GM12878 (cell line): ENCODE measurements at regions not wholly inside any gene's neighbourhood (a gene's known extent, or its start where the extent isn't known, plus 50 kb on each side); places are given as distances from the start of the nearest gene placed in this dataset.

Source experiments
- ATAC-seq: fragments of 200-7000 bp; cut with Tn5 transposase; 3 replicates; pipeline ENCODE4 v1.9.1; 2020; ENCODE audit warnings: mild to moderate bottlenecking, moderate library complexity
- BruUV-seq: library from RNA; stranded (reverse); fragments of 400-500 nt; replicated peaks from 2 replicates; lab custom pipeline; 2021; lab: Mats Ljungman, UMichigan
- CTCF ChIA-PET: fragments of 300-600 bp; sonication (Branson Sonifier 250); formaldehyde crosslinking; extraction: SDS; loops from one replicate; lab custom pipeline; 2021; ENCODE audit warnings: inconsistent platforms; lab: Yijun Ruan, JAX
- POLR2A ChIA-PET: fragments of 350-600 bp; formaldehyde crosslinking; extraction: SDS; loops from one replicate; lab custom pipeline; 2021; ENCODE audit warnings: inconsistent platforms; lab: Charles Lee
- RAD21 ChIA-PET: fragments of 300-600 bp; sonication (Branson Sonifier 250); formaldehyde crosslinking; loops from one replicate; lab custom pipeline; 2023; ENCODE audit warnings: antibody characterized with exemption; ENCODE audit not compliant: unreplicated experiment; lab: Charles Lee
- SMC1A ChIA-PET: fragments of 300-600 bp; sonication (Branson Sonifier 250); formaldehyde crosslinking; loops from one replicate; lab custom pipeline; 2023; ENCODE audit not compliant: unreplicated experiment, uncharacterized antibody; lab: Charles Lee
- DNase-seq: peaks from one replicate; pipeline ENCODE4 v3.0.0-alpha.2; 2011; ENCODE audit warnings: low read depth, low spot score
- FAIRE-seq: peaks from 3 replicates; lab custom pipeline; 2011; peaks lifted over from hg19 to GRCh38; lab: Jason Lieb, UNC
- H2AFZ ChIP-seq: 2 replicates; pipeline ENCODE4 v1.6.0; 2011; ENCODE audit warnings: low read depth, low read length, control low read depth; ENCODE audit not compliant: control insufficient read depth
- H3K27ac ChIP-seq: 2 replicates; pipeline ENCODE4 v1.5.1; 2011; ENCODE audit warnings: control low read depth; ENCODE audit not compliant: control insufficient read depth, insufficient read depth
- H3K27me3 ChIP-seq, 2 experiments: replicated peaks in 1 of 2; 2 replicates each; pipeline versions ENCODE4 v1.6.0 to v1.6.1; 2011; ENCODE audit warnings: low read length in 1 of 2; ENCODE audit not compliant: control insufficient read depth in 2 of 2, insufficient read depth in 2 of 2
- H3K36me3 ChIP-seq, 2 experiments: 2 replicates each; pipeline ENCODE4 v1.5.1; 2011; ENCODE audit warnings: low read length in 1 of 2; ENCODE audit not compliant: control insufficient read depth in 2 of 2, insufficient read depth in 2 of 2
- H3K4me1 ChIP-seq: 2 replicates; pipeline ENCODE4 v1.6.1; 2011; ENCODE audit warnings: mild to moderate bottlenecking, low read length, moderate library complexity, mixed read lengths; ENCODE audit not compliant: control insufficient read depth, insufficient read depth
- H3K4me2 ChIP-seq: 2 replicates; pipeline ENCODE4 v1.6.0; 2011; ENCODE audit warnings: control low read depth; ENCODE audit not compliant: control insufficient read depth, insufficient read depth
- H3K4me3 ChIP-seq: fragments of 200-600 bp; sonication (generic); 2 replicates; pipeline ENCODE4 v1.5.1; 2016
- H3K79me2 ChIP-seq: 2 replicates; pipeline ENCODE4 v1.6.0; 2011; ENCODE audit warnings: low read length; ENCODE audit not compliant: control insufficient read depth, insufficient read depth
- H3K9ac ChIP-seq: 2 replicates; pipeline ENCODE4 v1.8.0; 2011; ENCODE audit warnings: low read length, control low read depth, mixed read lengths; ENCODE audit not compliant: control insufficient read depth, insufficient read depth
- H3K9me3 ChIP-seq: replicated peaks from 3 replicates; pipeline ENCODE4 v1.5.1; 2011; ENCODE audit warnings: mild to moderate bottlenecking, low read length; ENCODE audit not compliant: control insufficient read depth, insufficient read depth
- H4K20me1 ChIP-seq: 2 replicates; pipeline ENCODE4 v1.6.0; 2011; ENCODE audit not compliant: control insufficient read depth, insufficient read depth
- BCL11A ChIP-seq: IDR thresholded peaks from 2 replicates; pipeline ENCODE4 v1.6.1; 2011; ENCODE audit warnings: low read depth, low read length
- CBX5 ChIP-seq: sonication (generic); IDR thresholded peaks from 2 replicates; pipeline ENCODE4 v1.6.1; 2016; ENCODE audit warnings: low read depth, moderate library complexity, mild to moderate bottlenecking, inconsistent platforms
- EED ChIP-seq: sonication (generic); IDR thresholded peaks from 2 replicates; pipeline ENCODE4 v1.6.1; 2016; ENCODE audit warnings: antibody characterized with exemption, low read depth
- GABPA ChIP-seq: IDR thresholded peaks from 2 replicates; pipeline ENCODE4 v1.6.1; 2014; ENCODE audit warnings: antibody characterized with exemption, low read depth, mild to moderate bottlenecking, inconsistent platforms
- HDGF ChIP-seq: fragments of 450-650 bp; IDR thresholded peaks from 2 replicates; pipeline ENCODE4 v1.6.1; 2016; ENCODE audit warnings: antibody characterized with exemption
- JUND ChIP-seq: IDR thresholded peaks from 2 replicates; pipeline ENCODE4 v1.6.1; 2012; ENCODE audit warnings: low read depth, mild to moderate bottlenecking, low read length, improper control_type of control experiment, moderate library complexity
- NBN ChIP-seq: fragments of 450-650 bp; IDR thresholded peaks from 2 replicates; pipeline ENCODE4 v1.6.1; 2016
- NFIC ChIP-seq: IDR thresholded peaks from 2 replicates; pipeline ENCODE4 v1.6.1; 2012; ENCODE audit warnings: low read depth, mild to moderate bottlenecking, inconsistent platforms, low read length, moderate library complexity
- NFXL1 ChIP-seq: fragments of 450-650 bp; IDR thresholded peaks from 2 replicates; pipeline ENCODE4 v1.6.1; 2017; ENCODE audit warnings: antibody characterized with exemption, mild to moderate bottlenecking, borderline replicate concordance
- NFYA ChIP-seq: IDR thresholded peaks from 2 replicates; pipeline ENCODE4 v1.6.1; 2011; ENCODE audit warnings: low read depth, mild to moderate bottlenecking, low read length, improper control_type of control experiment, borderline replicate concordance
- PML ChIP-seq: IDR thresholded peaks from 2 replicates; pipeline ENCODE4 v1.6.1; 2012; ENCODE audit warnings: low read length, inconsistent platforms
- RFX5 ChIP-seq: IDR thresholded peaks from 2 replicates; pipeline ENCODE4 v1.6.1; 2011; ENCODE audit warnings: low read depth, low read length, improper control_type of control experiment
- SMAD5 ChIP-seq: IDR thresholded peaks from 2 replicates; pipeline ENCODE4 v1.6.1; 2016; ENCODE audit warnings: antibody characterized with exemption, low read depth
- SMARCA5 ChIP-seq: fragments of 450-650 bp; IDR thresholded peaks from 2 replicates; pipeline ENCODE4 v1.6.1; 2017; ENCODE audit warnings: mild to moderate bottlenecking
- STAT1 ChIP-seq: fragments of 450-650 bp; conservative IDR thresholded peaks from 2 replicates; pipeline ENCODE4 v1.6.1; 2014; ENCODE audit warnings: antibody characterized with exemption, mild to moderate bottlenecking
- TCF7 ChIP-seq: IDR thresholded peaks from 2 replicates; pipeline ENCODE4 v1.6.1; 2014; ENCODE audit warnings: antibody characterized with exemption, borderline replicate concordance
- WRNIP1 ChIP-seq: IDR thresholded peaks from 2 replicates; pipeline ENCODE4 v1.6.1; 2011; ENCODE audit warnings: low read depth, low read length, improper control_type of control experiment, borderline replicate concordance
- YY1 ChIP-seq: IDR thresholded peaks from 2 replicates; pipeline ENCODE4 v1.6.1; 2011; ENCODE audit warnings: low read depth, mild to moderate bottlenecking, low read length
- ZNF384 ChIP-seq: IDR thresholded peaks from 2 replicates; pipeline ENCODE4 v1.6.1; 2012; ENCODE audit warnings: low read depth, mild to moderate bottlenecking, low read length, improper control_type of control experiment, borderline replicate concordance
- WGBS: methylation state at CpG from one replicate; pipeline ENCODE4 v1.1.6; 2016; ENCODE audit warnings: low lambda C conversion rate; ENCODE audit not compliant: insufficient replicate concordance, insufficient coverage; ENCODE audit errors: missing lambda C conversion rate; 5-methylcytosine and 5-hydroxymethylcytosine counted together
- in situ Hi-C: fragments of 300-500 bp; cut with MboI; formaldehyde crosslinking; loops from 9 replicates; pipeline ENCODE4 v1.14.3; 2018; ENCODE audit warnings: mixed read lengths
- intact Hi-C: fragments of 100-400 bp; cut with micrococcal nuclease; formaldehyde crosslinking; loops from one replicate; pipeline ENCODE4 v1.14.2; 2022; ENCODE audit not compliant: unreplicated experiment
- TF ChIP-seq, protein P1 (sequence below): fragments of 450-650 bp; IDR thresholded peaks from 2 replicates; pipeline ENCODE4 v1.6.1; 2017; ENCODE audit warnings: mild to moderate bottlenecking, moderate library complexity

- Histone ChIP-seq H3K36me3 (no peaks in the 10 kb centered on the region), H3K27ac (no peak overlapping the region), H3K4me1 (no peaks in the 10 kb centered on the region), H3K9me3 (no peaks in the 10 kb centered on the region), H3K4me3 (no peak overlapping the region), H3K4me2 (no peak overlapping the region), H3K79me2 (no peaks in the 10 kb centered on the region), H4K20me1 (no peaks in the 10 kb centered on the region), H3K27me3 (no peaks in the 10 kb centered on the region), H2AFZ (no peak overlapping the region), H3K9ac (no peak overlapping the region)
- DNase-seq = no peak
- no TSS peak for BruUV-seq
- RAD21 ChIA-PET = no interaction called here
- POLR2A ChIA-PET = no interaction called here
- SMC1A ChIA-PET = interaction anchor here (1.3 kb wide), 1 partner anchor 17 kb away, joined by 3 read pairs; no protein-coding TSS in a partner anchor
- no peak for ATAC-seq
- WGBS = 0% methylated on average over 1 of the region's 1 CpG
- CTCF ChIA-PET = no interaction called here
- TF ChIP-seq TCF7 = no peak
- no peak for TF ChIP-seq SMARCA5
- TF ChIP-seq GABPA = no peak
- no peak for TF ChIP-seq YY1
- TF ChIP-seq ZNF384 = no peak
- TF ChIP-seq EED = no peak
- TF ChIP-seq, protein P1, sequence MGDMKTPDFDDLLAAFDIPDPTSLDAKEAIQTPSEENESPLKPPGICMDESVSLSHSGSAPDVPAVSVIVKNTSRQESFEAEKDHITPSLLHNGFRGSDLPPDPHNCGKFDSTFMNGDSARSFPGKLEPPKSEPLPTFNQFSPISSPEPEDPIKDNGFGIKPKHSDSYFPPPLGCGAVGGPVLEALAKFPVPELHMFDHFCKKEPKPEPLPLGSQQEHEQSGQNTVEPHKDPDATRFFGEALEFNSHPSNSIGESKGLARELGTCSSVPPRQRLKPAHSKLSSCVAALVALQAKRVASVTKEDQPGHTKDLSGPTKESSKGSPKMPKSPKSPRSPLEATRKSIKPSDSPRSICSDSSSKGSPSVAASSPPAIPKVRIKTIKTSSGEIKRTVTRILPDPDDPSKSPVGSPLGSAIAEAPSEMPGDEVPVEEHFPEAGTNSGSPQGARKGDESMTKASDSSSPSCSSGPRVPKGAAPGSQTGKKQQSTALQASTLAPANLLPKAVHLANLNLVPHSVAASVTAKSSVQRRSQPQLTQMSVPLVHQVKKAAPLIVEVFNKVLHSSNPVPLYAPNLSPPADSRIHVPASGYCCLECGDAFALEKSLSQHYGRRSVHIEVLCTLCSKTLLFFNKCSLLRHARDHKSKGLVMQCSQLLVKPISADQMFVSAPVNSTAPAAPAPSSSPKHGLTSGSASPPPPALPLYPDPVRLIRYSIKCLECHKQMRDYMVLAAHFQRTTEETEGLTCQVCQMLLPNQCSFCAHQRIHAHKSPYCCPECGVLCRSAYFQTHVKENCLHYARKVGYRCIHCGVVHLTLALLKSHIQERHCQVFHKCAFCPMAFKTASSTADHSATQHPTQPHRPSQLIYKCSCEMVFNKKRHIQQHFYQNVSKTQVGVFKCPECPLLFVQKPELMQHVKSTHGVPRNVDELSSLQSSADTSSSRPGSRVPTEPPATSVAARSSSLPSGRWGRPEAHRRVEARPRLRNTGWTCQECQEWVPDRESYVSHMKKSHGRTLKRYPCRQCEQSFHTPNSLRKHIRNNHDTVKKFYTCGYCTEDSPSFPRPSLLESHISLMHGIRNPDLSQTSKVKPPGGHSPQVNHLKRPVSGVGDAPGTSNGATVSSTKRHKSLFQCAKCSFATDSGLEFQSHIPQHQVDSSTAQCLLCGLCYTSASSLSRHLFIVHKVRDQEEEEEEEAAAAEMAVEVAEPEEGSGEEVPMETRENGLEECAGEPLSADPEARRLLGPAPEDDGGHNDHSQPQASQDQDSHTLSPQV = no peak
- TF ChIP-seq RFX5 = no peak
- TF ChIP-seq PML = no peak
- TF ChIP-seq STAT1 = no peak
- no peak for TF ChIP-seq SMAD5
- TF ChIP-seq BCL11A = no peak
- TF ChIP-seq NFIC = no peak
- no peak for TF ChIP-seq CBX5
- no peak for TF ChIP-seq HDGF
- no peak for TF ChIP-seq NFYA
- no peak for TF ChIP-seq WRNIP1
- TF ChIP-seq NBN = no peak
- no peak for TF ChIP-seq NFXL1
- no peak for TF ChIP-seq JUND
- FAIRE-seq = no peak
- in situ Hi-C loops (no loop called here), intact Hi-C loops (no loop called here)
Observed at GRCh38 chr2:77831471-77831870, 309.3 kb upstream of the LRRTM4 start.
